GM19455 (cell line): ENCODE measurements at regions not wholly inside any gene's neighbourhood (a gene's known extent, or its start where the extent isn't known, plus 50 kb on each side); places are given as distances from the start of the nearest gene placed in this dataset.

ENCODE experiments used
- ATAC-seq: cut with Tn5 transposase; IDR thresholded peaks from one replicate; pipeline ENCODE4 v1.9.1; 2021; ENCODE audit not compliant: unreplicated experiment

- no peak for ATAC-seq
Observed at GRCh38 chr3:110711130-110711832, 360.3 kb upstream of the NECTIN3 start.

- ATAC-seq = no peak
Observed at GRCh38 chr3:110711851-110712516, 359.6 kb upstream of the NECTIN3 start.

- ATAC-seq = no peak
Observed at GRCh38 chr3:110727056-110727455, 344.6 kb upstream of the NECTIN3 start.

- no peak for ATAC-seq
Observed at GRCh38 chr3:110731148-110731547, 340.5 kb upstream of the NECTIN3 start.

GRCh38 chr3:110732420-110732819 lies 339.2 kb upstream of the NECTIN3 start:
- no peak for ATAC-seq

GRCh38 chr3:110733045-110733444 lies 338.6 kb upstream of the NECTIN3 start:
- ATAC-seq = no peak

- ATAC-seq = no peak
Observed at GRCh38 chr3:110734524-110734923, 337.1 kb upstream of the NECTIN3 start.

GRCh38 chr3:110736332-110736731 lies 335.3 kb upstream of the NECTIN3 start:
- ATAC-seq = peak; percentile 73

GRCh38 chr3:110738531-110738930 lies 333.1 kb upstream of the NECTIN3 start:
- no peak for ATAC-seq

- no peak for ATAC-seq
Observed at GRCh38 chr3:110741891-110742290, 329.7 kb upstream of the NECTIN3 start.

GRCh38 chr3:110743202-110743601 lies 328.4 kb upstream of the NECTIN3 start:
- ATAC-seq = no peak

- ATAC-seq = no peak
Observed at GRCh38 chr3:110743984-110744383, 327.6 kb upstream of the NECTIN3 start.

GRCh38 chr3:110744723-110745122 lies 326.9 kb upstream of the NECTIN3 start:
- no peak for ATAC-seq

GRCh38 chr3:110749006-110749405 lies 322.6 kb upstream of the NECTIN3 start:
- no peak for ATAC-seq

GRCh38 chr3:110750201-110750600 lies 321.4 kb upstream of the NECTIN3 start:
- no peak for ATAC-seq

- ATAC-seq = no peak
Observed at GRCh38 chr3:110752307-110752706, 319.3 kb upstream of the NECTIN3 start.

GRCh38 chr3:110753516-110753915 lies 318.1 kb upstream of the NECTIN3 start:
- ATAC-seq = no peak

GRCh38 chr3:110754212-110754916 lies 317.3 kb upstream of the NECTIN3 start:
- no peak for ATAC-seq

- ATAC-seq = no peak
Observed at GRCh38 chr3:110755345-110755744, 316.3 kb upstream of the NECTIN3 start.

- ATAC-seq = no peak
Observed at GRCh38 chr3:110756705-110757104, 314.9 kb upstream of the NECTIN3 start.

- no peak for ATAC-seq
Observed at GRCh38 chr3:110758208-110758607, 313.4 kb upstream of the NECTIN3 start.

- no peak for ATAC-seq
Observed at GRCh38 chr3:110767156-110767555, 304.5 kb upstream of the NECTIN3 start.
